GM12892 (cell line): ENCODE measurements at regions not wholly inside any gene's neighbourhood (a gene's known extent, or its start where the extent isn't known, plus 50 kb on each side); places are given as distances from the start of the nearest gene placed in this dataset.

Experiments
- DNase-seq: peaks from one replicate; pipeline ENCODE4 v3.0.0; 2011; ENCODE audit not compliant: insufficient read length
- FAIRE-seq: peaks from 2 replicates; lab custom pipeline; 2011; peaks lifted over from hg19 to GRCh38; lab: Jason Lieb, UNC
- POLR2A ChIP-seq: IDR thresholded peaks from 2 replicates; pipeline ENCODE4 v1.6.1; 2011; ENCODE audit warnings: low read depth, low read length, control low read depth
- POLR2AphosphoS5 ChIP-seq: IDR thresholded peaks from 2 replicates; pipeline ENCODE4 v1.6.1; 2011; ENCODE audit warnings: low read depth, low read length, control low read depth
- TAF1 ChIP-seq: IDR thresholded peaks from 2 replicates; pipeline ENCODE4 v1.6.1; 2011; ENCODE audit warnings: low read depth, mild to moderate bottlenecking, control low read depth, low read length, borderline replicate concordance

DNA sequence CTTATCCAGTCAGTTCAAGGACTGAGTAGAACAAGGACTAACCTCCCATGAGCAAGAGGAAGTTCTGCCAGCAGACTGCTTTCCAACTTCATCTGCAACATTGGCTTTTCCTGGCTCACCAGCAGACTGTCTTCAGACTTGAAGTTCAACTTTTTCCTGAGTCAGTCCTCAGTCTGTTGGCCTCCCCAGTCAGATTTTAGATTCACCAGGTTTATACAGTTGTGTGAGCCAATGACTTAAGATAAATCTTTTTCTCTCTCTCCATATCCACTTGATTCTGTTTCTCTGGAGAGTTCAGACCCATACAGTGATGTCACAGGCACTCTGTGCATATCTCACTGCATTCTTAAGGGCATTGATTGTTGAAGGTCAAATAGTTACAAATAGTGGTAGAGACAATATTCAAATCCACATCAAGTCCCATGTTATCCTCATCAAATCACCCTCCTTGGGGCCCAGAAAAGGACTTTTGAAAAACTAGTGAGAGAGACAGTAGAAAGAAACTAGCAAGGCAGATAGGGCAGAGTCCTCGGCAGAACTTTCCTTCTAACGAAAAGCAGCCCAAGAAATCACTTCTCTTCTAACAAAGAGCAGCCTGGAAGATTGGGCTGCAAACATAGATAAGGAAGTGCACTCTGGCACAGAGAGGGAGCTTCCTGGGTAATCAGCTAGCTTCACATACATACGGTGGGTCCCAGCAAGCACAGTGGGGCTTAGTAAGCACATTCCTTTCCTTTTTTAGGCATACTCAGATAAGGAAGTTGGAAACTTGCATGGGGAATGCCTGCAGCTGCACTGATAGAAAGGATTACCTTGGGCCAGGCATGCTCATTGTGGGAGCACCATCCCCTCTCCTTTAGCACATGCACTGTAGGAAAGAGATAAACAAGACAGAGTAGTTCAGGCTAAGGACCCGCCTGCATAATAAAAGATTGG is 132.3 kb upstream of the FAM20A start:
- DNase-seq (no peak), FAIRE-seq (no peak)

DNA sequence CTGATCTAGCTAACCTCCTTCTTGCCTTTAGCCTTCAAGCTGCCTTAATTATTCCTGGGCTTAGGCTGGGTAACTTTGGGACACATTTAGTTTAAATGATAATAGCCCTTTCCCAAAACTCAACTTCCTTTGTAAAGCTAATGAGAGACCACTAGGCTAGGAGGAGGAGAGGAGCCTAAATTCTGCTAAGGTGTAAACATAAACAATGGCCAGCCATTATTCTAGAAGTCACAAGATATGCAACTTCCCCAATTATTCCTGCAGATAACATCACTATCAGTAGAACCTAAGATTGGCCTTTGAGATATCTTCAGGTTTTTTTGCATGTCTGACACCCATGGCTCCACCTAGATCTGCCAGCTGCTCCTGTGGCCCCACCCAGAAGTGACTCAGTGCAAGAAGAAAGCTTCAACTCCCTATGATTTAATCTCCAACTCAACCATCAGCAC is 131.2 kb upstream of the FAM20A start:
- DNase-seq: no peak
- FAIRE-seq: no peak
- TF ChIP-seq POLR2AphosphoS5: no peak
- no peak for TF ChIP-seq TAF1
- no peak for TF ChIP-seq POLR2A

More for the DNA sequence above, 132.3 kb upstream of the FAM20A start:
- TF ChIP-seq POLR2AphosphoS5 (no peak), TAF1 (no peak), POLR2A (no peak)

DNA sequence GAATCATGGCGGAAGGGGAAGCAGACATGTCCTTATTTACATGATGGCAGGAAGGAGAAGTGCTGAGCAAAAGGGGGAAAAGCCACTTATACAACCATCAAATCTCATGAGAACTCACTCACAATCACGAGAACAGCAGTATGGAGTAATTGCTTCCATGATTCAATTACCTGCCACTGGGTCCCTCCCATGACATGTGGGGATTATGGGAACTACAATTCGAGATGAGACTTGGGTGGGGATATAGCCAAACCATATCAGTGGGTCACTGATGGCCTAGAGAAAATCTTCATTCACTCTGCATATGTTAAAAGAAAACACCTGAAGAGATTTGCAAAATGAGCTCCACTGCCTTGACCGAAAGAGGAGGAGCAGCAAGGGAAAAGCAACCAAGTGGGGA is 130.3 kb upstream of the FAM20A start:
- no peak for DNase-seq
- FAIRE-seq: no peak
- TF ChIP-seq TAF1 (no peak), POLR2AphosphoS5 (no peak)

DNA sequence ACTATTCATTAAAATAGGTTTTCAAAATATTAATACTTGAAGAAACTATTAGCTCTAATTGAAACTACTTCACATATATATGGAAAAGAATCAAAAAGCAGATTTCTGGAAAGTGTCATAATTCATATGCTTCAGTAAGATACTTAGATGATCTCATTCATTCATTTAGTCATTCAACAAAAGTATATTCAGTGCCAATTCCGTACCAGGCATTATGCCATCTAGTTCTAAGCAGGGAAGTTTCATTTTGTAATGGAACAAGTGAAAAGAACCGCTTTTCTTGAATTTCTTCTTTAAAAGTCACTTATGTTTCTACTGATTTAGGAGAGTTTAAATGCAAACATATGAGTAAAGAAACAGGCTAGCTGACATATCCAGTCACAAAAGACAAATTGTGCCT is 118.3 kb upstream of the FAM20A start:
- TF ChIP-seq POLR2AphosphoS5: no peak
- no peak for TF ChIP-seq TAF1
- no peak for TF ChIP-seq POLR2A
- FAIRE-seq (no peak), DNase-seq (no peak)

DNA sequence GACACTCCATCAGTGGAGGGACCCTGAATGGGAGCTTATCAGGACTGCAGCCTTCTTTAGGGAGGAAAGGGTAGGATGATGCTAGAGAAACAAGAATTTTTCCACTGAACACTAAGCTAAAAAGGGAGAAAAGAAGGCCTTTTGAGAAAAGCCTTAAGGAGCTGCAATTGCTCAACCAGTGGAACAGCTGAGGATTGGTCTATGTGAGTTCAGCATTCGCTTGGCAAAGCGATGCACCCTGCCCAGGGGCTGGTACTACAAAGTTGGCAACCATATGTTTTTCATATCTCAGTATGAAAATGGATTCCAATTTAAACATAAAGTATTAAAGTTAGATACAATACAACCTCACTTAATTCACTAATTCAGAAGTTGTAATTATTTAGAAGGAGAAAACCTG is 117.8 kb upstream of the FAM20A start:
- FAIRE-seq (no peak), DNase-seq (no peak)
- TF ChIP-seq POLR2AphosphoS5: no peak
- no peak for TF ChIP-seq TAF1
- no peak for TF ChIP-seq POLR2A

DNA sequence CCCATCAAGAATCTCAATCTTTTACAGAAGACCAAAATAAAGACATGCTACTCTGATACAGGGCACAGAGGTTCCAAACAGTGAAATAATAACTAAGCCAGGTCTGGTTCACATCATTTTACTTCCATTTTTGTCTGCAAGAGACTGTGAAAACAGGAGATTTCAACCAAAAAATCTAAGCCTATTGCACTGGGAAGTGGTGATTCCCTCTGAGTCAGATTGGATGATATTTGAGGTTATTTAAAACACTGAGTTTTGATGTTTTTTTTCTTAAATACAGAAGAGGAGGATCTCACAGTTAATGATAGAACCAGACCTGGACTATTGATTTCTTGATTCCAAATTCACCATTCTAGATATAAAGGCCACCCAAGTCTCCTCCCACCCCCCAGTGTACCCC is 117.3 kb upstream of the FAM20A start:
- TF ChIP-seq POLR2AphosphoS5 (no peak), TAF1 (no peak), POLR2A (no peak)
- FAIRE-seq (no peak), DNase-seq (no peak)

DNA sequence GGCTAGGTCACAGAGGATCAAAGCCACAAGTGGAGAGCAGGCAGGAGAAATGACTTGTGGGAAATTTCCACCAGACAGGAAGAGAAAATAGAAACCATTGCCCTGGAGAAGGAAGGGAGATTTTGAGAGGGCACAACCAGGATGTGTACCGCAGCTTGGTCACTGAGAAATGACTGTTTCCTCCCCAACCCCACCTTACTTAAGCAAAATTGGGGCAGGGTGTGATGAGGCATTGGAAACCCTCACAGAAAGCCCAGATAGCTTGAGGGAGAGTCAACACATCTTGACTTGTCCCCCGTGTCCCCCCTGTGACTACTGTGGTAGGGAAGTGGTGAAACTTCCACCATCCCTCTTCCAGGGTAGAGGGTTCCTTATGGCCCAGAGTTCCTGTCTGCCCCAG is 113.5 kb upstream of the FAM20A start:
- FAIRE-seq (no peak), DNase-seq (no peak)
- no peak for TF ChIP-seq POLR2A
- TF ChIP-seq POLR2AphosphoS5: no peak
- no peak for TF ChIP-seq TAF1

DNA sequence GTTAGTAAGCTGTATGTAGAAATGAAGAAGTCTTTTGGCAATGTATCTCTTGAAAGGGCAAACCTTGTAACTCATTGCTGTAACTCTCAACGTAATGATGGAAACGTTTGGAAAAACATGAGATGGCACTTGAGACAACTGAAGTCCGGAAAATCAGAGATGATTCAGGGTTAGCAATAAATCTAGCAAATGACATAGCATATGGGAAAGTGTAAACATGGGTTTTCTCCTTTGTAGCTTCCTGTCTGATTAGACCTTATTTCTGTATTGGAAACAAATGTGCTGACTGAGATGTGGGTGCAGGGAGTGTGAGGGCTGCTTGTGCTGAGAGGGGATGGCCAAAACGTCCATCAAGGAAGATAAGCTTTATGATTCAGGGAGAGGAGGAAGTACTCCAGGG is 110.7 kb upstream of the FAM20A start:
- no peak for TF ChIP-seq POLR2AphosphoS5
- no peak for FAIRE-seq
- no peak for DNase-seq

DNA sequence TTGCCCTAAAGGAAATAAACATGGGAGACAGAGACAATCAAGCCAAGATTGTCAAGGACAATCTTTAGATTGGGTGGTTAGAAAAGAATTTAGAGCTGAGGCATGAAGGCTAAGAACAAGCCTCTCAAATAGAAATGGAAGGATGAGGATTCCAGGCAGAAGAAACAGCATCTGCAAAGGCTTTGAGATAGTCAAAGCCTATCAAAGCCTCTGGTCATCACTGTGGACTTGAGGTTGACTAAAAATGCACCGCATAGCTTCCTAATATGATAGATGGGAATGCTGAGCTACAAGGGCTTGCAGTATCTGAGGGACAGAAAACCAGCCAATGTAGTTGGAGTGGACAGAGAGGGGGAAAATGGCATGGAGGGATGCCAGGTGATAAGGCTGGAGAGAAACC is 109.8 kb upstream of the FAM20A start:
- no peak for TF ChIP-seq POLR2A
- TF ChIP-seq POLR2AphosphoS5: no peak
- TF ChIP-seq TAF1: no peak
- FAIRE-seq: no peak
- DNase-seq: no peak

DNA sequence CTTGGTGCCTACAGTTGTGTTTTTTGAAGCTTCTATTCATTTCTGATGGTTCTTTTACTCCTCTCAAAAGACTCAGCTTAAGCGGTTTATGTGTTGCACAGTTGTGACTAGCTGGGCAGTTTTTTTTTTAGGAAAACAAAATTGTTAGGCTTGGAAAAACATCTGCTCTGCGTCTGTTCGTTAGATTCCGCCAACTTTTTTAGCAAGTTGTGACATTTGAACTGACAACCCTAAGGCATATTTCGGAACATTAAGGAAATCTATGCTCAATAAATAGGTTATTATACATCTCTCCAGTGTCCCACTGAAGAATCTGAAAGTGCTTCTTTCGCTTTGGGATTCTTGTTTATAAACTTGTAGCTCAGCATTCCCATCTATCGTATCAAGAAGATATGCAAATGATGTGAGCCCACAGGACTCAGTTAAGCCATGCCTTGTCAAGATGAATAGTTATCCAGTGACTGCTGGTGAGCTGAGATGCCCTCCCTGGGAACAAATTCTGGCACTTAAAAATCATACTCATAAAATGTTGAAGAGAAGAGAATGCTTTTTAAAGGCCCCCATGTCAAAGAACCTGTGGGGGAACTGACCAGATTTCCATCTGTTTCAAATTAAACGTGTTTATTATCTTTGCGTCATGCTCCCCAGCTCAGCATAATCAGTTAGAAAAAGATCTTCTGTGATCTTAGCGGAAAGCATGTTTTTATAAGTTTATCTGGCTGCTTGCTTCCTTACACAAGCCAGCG is 109.0 kb upstream of the FAM20A start:
- FAIRE-seq (no peak), DNase-seq (no peak)
- TF ChIP-seq POLR2A: no peak

DNA sequence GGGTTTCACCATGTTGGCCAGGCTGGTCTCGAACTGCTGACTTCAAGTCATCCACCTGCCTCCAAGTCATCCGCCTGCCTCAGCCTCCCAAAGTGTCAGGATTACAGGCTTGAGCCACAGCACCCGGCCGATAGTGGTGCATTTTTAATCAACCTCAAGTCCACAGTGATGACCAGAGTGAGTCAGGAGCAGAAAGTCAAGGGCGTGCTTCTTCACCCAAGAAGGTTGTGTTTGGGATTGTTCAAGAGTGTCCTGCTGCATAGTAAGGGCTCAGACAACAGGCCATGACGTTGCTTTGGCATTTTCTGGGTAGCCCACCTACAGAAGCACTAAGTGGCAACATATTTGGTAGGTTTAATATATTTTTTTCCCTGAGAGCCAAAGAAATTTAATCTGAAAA is 108.3 kb upstream of the FAM20A start:
- TF ChIP-seq POLR2AphosphoS5: no peak
- no peak for TF ChIP-seq TAF1
- no peak for TF ChIP-seq POLR2A
- DNase-seq (no peak), FAIRE-seq (no peak)

DNA sequence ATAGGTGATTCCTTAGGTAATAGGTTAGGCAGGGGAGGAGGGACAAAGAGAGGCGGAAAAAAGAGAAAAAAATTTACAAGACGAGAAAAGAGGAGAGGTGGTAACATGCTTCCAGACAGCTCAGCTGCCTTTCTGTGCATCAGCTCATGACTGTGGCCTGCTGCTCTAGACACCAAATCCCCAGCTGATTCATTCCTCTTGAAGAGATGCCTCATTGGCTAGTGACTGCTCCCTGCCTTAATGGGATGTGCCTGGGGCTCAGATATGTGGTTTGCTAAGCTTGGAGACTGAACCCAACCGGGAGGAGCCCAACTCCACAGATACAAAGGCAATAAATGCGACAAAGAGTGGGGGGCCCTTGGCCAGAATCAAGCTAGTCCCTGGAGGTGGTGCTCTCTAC is 105.9 kb upstream of the FAM20A start:
- no peak for TF ChIP-seq POLR2AphosphoS5
- no peak for TF ChIP-seq POLR2A
- TF ChIP-seq TAF1: no peak
- FAIRE-seq: no peak
- DNase-seq: no peak

DNA sequence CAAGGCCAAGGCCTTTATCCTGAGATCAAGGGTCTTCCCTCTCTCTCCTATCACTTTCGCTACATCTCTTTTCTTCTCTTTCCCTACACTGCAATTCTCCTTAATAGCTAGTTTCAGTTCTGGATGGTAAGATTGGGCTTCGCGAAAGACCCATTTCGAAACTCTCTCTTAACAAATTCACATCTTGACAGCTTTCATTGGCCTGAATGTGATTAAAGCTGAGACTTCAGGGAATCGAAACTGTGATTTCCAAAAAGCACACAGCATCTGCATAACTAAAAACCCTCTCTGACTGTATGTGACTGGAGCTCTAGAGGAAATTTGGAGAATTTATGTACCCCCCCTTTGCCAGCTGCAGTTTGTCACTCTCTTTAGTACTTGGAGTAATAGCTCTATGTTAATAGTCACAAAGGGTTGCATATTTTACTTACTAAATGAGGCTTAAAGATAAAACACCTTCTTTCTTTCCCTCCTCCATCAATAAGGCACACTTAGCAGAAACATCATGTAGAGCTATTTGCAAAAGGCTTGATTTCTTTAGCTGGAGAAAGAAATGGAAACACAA is 105.3 kb upstream of the FAM20A start:
- DNase-seq (no peak), FAIRE-seq (no peak)
- TF ChIP-seq TAF1 (no peak), POLR2A (no peak), POLR2AphosphoS5 (no peak)
